ENCODE measurements at regions not wholly inside any gene's neighbourhood (a gene's known extent, or its start where the extent isn't known, plus 50 kb on each side); places are given as distances from the start of the nearest gene placed in this dataset.
"Not testable (repeated sequence)": the region's sequence is repeated elsewhere in the genome, so short reads cannot be mapped to it uniquely, and the experiment has no call there.

DNA sequence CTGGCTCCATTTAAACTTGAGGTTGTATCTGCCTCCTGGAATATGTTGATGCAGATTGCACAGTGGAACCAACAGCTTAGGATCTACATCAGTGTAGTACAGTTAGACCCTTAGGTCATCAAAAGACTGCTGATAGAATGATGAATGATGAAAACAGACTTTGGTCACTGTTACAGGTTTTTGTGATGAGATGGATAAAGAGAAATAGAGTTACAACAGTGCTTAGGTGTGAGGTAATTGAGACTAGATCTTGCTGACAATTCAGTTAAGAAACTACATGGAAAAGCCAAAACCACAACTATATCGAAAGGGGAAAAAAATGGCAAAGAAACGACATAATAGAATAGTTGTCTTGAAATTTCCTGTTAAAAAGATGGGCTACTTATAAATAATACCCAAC is 145.7 kb upstream of the LMNTD1 start:
- H3K27me3 ChIP-seq (ENCODE audit: insufficient read depth, low read length): no peaks in the 10 kb centered on the region
- H3K4me1 ChIP-seq (ENCODE audit: control insufficient read depth, insufficient read depth, low read length, unreplicated experiment): peaks cover 32% of the 10 kb centered on the region
- H2AFZ ChIP-seq (ENCODE audit: low read length, unreplicated experiment): peak overlapping the region; percentile 17
- H3K27ac ChIP-seq (ENCODE audit: low read depth, low read length): no peak overlapping the region
- no peaks in the 10 kb centered on the region for H3K79me2 ChIP-seq (ENCODE audit: control insufficient read depth, insufficient read depth, low read length, unreplicated experiment)
- no peaks in the 10 kb centered on the region for H3K36me3 ChIP-seq (ENCODE audit: insufficient read depth, low read length)
- H3K4me3 ChIP-seq (ENCODE audit: low read depth, low read length): no peak overlapping the region

DNA sequence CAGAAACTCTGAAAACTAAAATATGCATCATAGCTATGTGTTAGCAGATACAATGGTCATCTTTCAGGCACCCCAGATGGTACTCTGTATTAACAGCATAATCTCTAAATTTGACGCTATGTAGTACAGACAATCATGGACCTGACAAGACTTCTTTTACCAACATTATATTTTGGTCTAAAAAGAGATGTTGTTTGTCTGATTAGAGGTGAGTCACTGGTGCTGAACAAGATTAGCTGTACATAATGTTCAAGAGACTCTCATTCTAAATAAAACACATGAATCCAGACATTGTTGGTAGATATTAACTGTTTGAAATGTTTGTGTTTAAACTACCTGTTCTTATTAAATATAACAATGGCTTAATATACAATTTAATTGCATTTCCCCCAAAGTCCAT is 146.4 kb upstream of the LMNTD1 start:
- Histone ChIP-seq H3K27ac (ENCODE audit: low read depth, low read length) (no peak overlapping the region), H3K4me1 (ENCODE audit: control insufficient read depth, insufficient read depth, low read length, unreplicated experiment) (peaks cover 27% of the 10 kb centered on the region), H2AFZ (ENCODE audit: low read length, unreplicated experiment) (no peak overlapping the region), H3K36me3 (ENCODE audit: insufficient read depth, low read length) (no peaks in the 10 kb centered on the region), H3K79me2 (ENCODE audit: control insufficient read depth, insufficient read depth, low read length, unreplicated experiment) (no peaks in the 10 kb centered on the region), H3K4me3 (ENCODE audit: low read depth, low read length) (no peak overlapping the region), H3K27me3 (ENCODE audit: insufficient read depth, low read length) (no peaks in the 10 kb centered on the region)

DNA sequence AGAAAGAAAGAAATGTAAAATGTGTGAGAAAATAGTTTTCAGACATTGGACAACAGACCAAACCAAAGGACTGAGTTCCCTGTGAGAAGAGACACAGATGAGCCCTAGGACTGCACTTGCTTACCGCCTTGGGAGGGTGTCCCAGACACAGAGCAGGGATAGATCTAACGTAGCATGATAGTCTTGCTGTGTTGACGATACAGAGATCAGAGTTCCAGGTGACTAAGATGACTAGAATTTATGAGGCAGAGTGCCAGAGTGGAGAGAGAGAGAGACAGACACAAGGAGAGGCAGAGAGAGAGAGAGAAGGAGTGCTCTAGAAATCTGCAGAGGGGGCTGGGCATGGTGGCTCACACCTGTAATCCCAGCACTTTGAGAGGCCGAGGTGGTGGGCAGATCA is 148.2 kb upstream of the LMNTD1 start:
- no peak overlapping the region for H2AFZ ChIP-seq (ENCODE audit: low read length, unreplicated experiment)
- no peaks in the 10 kb centered on the region for H3K36me3 ChIP-seq (ENCODE audit: insufficient read depth, low read length)
- H3K4me1 ChIP-seq (ENCODE audit: control insufficient read depth, insufficient read depth, low read length, unreplicated experiment): peaks cover 25% of the 10 kb centered on the region
- no peaks in the 10 kb centered on the region for H3K79me2 ChIP-seq (ENCODE audit: control insufficient read depth, insufficient read depth, low read length, unreplicated experiment)
- no peaks in the 10 kb centered on the region for H3K27me3 ChIP-seq (ENCODE audit: insufficient read depth, low read length)
- H3K4me3 ChIP-seq (ENCODE audit: low read depth, low read length): no peak overlapping the region
- H3K27ac ChIP-seq (ENCODE audit: low read depth, low read length): no peak overlapping the region

DNA sequence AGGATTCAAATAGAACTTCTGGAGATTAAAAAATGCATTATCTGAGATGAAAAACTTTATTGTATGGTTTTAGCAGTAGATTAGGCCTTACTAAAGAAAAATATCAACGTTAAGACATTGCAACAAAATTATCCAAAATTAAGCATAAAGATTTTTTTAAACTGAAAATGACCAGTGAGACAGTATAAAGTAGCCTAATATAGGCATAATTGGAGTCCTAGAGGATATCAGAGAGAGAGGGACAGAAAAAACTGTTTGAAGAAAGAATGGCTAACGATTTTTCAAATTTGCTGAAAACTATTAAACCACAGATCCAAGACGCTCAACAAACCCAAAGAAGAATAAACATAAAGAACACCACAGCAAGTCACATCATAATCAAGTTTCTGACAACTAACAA is 149.5 kb upstream of the LMNTD1 start:
- no peak overlapping the region for H3K27ac ChIP-seq (ENCODE audit: low read depth, low read length)
- no peak overlapping the region for H2AFZ ChIP-seq (ENCODE audit: low read length, unreplicated experiment)
- H3K79me2 ChIP-seq (ENCODE audit: control insufficient read depth, insufficient read depth, low read length, unreplicated experiment): no peaks in the 10 kb centered on the region
- no peaks in the 10 kb centered on the region for H3K36me3 ChIP-seq (ENCODE audit: insufficient read depth, low read length)
- peaks cover 25% of the 10 kb centered on the region for H3K4me1 ChIP-seq (ENCODE audit: control insufficient read depth, insufficient read depth, low read length, unreplicated experiment)
- no peaks in the 10 kb centered on the region for H3K27me3 ChIP-seq (ENCODE audit: insufficient read depth, low read length)
- no peak overlapping the region for H3K4me3 ChIP-seq (ENCODE audit: low read depth, low read length)

DNA sequence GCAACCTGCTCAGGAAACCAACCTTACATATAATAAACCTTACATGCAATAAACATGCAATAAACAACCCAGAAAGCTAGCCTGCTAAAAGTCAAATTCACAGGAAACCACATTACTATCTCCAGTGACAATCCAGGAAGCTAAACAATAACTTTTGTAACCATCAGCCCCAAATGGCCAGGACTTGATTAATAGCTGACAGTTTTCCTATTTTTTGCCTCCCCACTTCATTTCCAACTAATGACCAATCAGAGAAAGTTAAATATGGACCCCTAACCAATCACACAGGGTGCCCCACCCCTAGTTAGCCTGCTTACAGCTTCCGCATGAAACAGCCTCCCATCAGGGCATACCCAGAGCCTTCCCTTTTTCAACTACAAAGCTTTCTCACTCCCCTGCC is 152.2 kb upstream of the LMNTD1 start:
- Histone ChIP-seq H3K36me3 (ENCODE audit: insufficient read depth, low read length) (no peaks in the 10 kb centered on the region), H3K4me1 (ENCODE audit: control insufficient read depth, insufficient read depth, low read length, unreplicated experiment) (peaks cover 7% of the 10 kb centered on the region), H3K27ac (ENCODE audit: low read depth, low read length) (no peak overlapping the region), H2AFZ (ENCODE audit: low read length, unreplicated experiment) (no peak overlapping the region), H3K27me3 (ENCODE audit: insufficient read depth, low read length) (no peaks in the 10 kb centered on the region), H3K79me2 (ENCODE audit: control insufficient read depth, insufficient read depth, low read length, unreplicated experiment) (no peaks in the 10 kb centered on the region), H3K4me3 (ENCODE audit: low read depth, low read length) (no peak overlapping the region)

DNA sequence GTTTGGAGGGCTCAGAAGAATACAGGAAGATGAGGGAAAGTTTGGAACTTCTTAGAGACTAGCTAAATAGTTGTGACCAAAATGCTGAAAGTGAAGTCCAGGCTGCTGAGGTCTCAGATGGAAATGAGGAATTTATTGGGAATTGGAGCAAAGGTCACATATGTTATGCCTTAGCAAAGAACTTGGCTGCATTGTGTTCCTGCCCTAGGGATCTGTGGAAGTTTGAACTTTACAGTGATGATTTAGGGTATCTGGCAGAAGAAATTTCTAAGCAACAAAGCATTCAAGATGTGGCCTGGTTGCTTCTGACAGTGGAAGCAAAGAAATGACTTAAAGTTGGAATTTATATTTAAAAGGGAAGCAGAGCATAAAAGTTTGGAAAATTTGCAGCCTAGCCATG is 153.6 kb upstream of the LMNTD1 start:
- H3K4me1 ChIP-seq (ENCODE audit: control insufficient read depth, insufficient read depth, low read length, unreplicated experiment); H3K27me3 ChIP-seq (ENCODE audit: insufficient read depth, low read length); H2AFZ ChIP-seq (ENCODE audit: low read length, unreplicated experiment); H3K27ac ChIP-seq (ENCODE audit: low read depth, low read length); H3K36me3 ChIP-seq (ENCODE audit: insufficient read depth, low read length); H3K4me3 ChIP-seq (ENCODE audit: low read depth, low read length); H3K79me2 ChIP-seq (ENCODE audit: control insufficient read depth, insufficient read depth, low read length, unreplicated experiment): not testable (repeated sequence)

DNA sequence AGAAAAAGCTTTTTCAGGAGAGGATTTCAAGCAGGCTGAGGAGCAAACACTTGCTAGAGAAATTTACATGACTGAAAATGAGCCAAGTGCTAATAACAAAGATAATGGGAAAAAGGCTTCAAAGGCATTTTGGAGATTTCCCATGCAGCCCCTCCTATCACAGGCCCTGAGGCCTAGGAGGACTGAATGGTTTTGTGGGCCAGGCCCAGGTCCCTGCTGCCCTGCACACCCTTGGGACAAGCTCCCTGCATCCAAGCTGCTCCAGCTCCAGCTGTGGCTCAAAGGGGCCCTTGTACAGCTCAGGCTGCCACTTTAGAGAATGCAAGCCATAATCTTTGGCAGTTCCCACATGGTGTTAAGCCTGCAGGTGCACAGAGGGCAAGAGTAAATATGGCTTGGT is 154.0 kb upstream of the LMNTD1 start:
- Histone ChIP-seq H3K27ac (ENCODE audit: low read depth, low read length) (no peak overlapping the region), H3K27me3 (ENCODE audit: insufficient read depth, low read length) (no peaks in the 10 kb centered on the region), H3K4me1 (ENCODE audit: control insufficient read depth, insufficient read depth, low read length, unreplicated experiment) (no peaks in the 10 kb centered on the region), H3K4me3 (ENCODE audit: low read depth, low read length) (no peak overlapping the region), H3K36me3 (ENCODE audit: insufficient read depth, low read length) (no peaks in the 10 kb centered on the region), H3K79me2 (ENCODE audit: control insufficient read depth, insufficient read depth, low read length, unreplicated experiment) (no peaks in the 10 kb centered on the region), H2AFZ (ENCODE audit: low read length, unreplicated experiment) (no peak overlapping the region)

DNA sequence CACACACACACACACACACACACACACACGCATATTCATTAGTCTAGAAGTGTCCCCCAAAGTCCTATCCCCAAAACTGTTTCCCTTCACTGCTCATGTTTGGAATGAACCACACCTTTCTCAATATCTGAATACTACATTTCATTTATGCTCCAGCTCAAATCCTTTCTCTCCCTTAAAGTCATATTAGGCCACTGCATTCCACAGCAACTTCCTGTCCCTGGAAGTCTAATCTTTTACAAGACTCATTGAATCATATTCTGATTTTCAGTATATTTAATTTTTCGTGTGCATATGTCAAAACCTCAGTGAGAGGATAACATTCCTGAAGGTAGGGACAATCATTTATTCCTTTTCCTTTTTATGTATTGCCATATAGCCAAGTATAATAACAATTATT is 155.6 kb upstream of the LMNTD1 start:
- Histone ChIP-seq H3K36me3 (ENCODE audit: insufficient read depth, low read length) (no peaks in the 10 kb centered on the region), H2AFZ (ENCODE audit: low read length, unreplicated experiment) (no peak overlapping the region), H3K4me1 (ENCODE audit: control insufficient read depth, insufficient read depth, low read length, unreplicated experiment) (no peaks in the 10 kb centered on the region), H3K4me3 (ENCODE audit: low read depth, low read length) (no peak overlapping the region), H3K27me3 (ENCODE audit: insufficient read depth, low read length) (no peaks in the 10 kb centered on the region), H3K79me2 (ENCODE audit: control insufficient read depth, insufficient read depth, low read length, unreplicated experiment) (no peaks in the 10 kb centered on the region), H3K27ac (ENCODE audit: low read depth, low read length) (no peak overlapping the region)

DNA sequence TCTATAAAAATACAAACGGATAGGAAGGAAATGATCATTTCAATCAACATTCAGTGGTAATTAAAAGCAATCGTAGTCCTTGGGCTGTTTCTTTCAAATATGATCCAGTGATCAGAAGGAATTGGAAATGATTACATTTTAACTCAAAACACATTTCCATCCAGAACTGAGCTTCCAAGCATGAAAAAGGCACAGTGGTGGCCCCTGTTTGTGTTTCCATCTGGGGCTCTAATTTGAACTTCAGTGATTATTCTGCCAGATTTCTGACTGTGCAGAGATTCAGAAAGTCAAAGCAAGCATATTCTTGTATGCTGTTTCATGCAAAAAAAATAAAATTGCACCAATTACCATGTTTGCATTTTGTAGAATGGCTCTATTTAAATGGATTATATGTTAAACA is 157.0 kb upstream of the LMNTD1 start:
- H3K79me2 ChIP-seq (ENCODE audit: control insufficient read depth, insufficient read depth, low read length, unreplicated experiment): no peaks in the 10 kb centered on the region
- peaks cover 5% of the 10 kb centered on the region for H3K4me1 ChIP-seq (ENCODE audit: control insufficient read depth, insufficient read depth, low read length, unreplicated experiment)
- H3K27ac ChIP-seq (ENCODE audit: low read depth, low read length): no peak overlapping the region
- no peak overlapping the region for H3K4me3 ChIP-seq (ENCODE audit: low read depth, low read length)
- no peaks in the 10 kb centered on the region for H3K36me3 ChIP-seq (ENCODE audit: insufficient read depth, low read length)
- H3K27me3 ChIP-seq (ENCODE audit: insufficient read depth, low read length): no peaks in the 10 kb centered on the region
- H2AFZ ChIP-seq (ENCODE audit: low read length, unreplicated experiment): no peak overlapping the region

DNA sequence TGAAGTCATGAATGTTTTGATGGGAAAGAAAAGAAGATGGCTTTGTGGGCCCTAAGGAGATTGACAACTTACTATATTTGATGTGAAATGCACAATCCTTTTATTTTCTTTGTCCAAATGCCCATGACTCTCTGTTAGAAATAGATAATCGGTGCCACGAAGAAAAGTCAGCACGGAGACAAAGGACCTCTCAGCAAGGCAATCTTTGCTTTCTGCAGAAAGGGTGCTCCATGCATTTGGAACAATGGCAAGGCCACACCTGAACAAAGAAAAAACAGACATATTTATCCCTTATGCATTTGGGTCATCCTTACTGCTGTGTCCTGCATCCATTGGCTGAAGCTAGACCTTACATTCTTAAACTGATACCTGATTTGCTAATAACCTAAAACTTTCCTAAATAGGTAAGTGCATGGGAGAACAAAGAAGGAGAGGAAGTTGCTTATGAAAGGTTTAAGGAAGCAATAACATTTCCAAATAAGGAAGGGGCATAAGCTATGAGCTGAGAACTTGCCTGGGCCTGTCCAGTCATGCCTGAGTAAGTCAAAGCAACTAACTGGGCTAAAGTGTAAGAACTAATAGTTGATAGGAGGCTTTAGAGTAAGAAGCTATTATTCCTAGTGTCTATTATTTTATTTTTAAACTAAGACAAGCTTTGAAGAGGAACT is 158.0 kb upstream of the LMNTD1 start:
- H3K4me1 ChIP-seq (ENCODE audit: control insufficient read depth, insufficient read depth, low read length, unreplicated experiment); H3K27me3 ChIP-seq (ENCODE audit: insufficient read depth, low read length); H3K36me3 ChIP-seq (ENCODE audit: insufficient read depth, low read length); H3K27ac ChIP-seq (ENCODE audit: low read depth, low read length); H2AFZ ChIP-seq (ENCODE audit: low read length, unreplicated experiment); H3K4me3 ChIP-seq (ENCODE audit: low read depth, low read length); H3K79me2 ChIP-seq (ENCODE audit: control insufficient read depth, insufficient read depth, low read length, unreplicated experiment): not testable (repeated sequence)

DNA sequence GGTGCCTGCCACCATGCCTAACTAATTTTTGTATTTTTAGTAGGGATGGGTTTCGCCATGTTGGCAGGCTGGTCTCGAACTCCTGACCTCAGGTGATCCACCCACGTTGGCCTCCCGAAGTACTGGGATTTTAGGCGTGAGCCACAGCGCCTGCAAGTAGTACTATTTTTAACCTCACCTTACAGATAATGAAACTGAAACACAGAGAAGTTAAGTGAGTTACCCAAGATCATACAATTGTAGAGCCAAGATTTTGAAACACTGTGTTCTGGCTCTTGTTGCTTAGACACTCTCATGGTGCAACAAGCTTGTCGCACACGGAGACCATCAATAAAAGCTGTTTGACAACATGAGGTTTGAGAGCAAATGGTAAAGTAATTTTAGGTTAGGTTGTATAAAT is 159.1 kb upstream of the LMNTD1 start:
- no peaks in the 10 kb centered on the region for H3K36me3 ChIP-seq (ENCODE audit: insufficient read depth, low read length)
- H2AFZ ChIP-seq (ENCODE audit: low read length, unreplicated experiment): no peak overlapping the region
- no peaks in the 10 kb centered on the region for H3K79me2 ChIP-seq (ENCODE audit: control insufficient read depth, insufficient read depth, low read length, unreplicated experiment)
- no peaks in the 10 kb centered on the region for H3K27me3 ChIP-seq (ENCODE audit: insufficient read depth, low read length)
- H3K4me3 ChIP-seq (ENCODE audit: low read depth, low read length): no peak overlapping the region
- H3K27ac ChIP-seq (ENCODE audit: low read depth, low read length): no peak overlapping the region
- H3K4me1 ChIP-seq (ENCODE audit: control insufficient read depth, insufficient read depth, low read length, unreplicated experiment): peaks cover 6% of the 10 kb centered on the region
